ENCODE measurements at regions not wholly inside any gene's neighbourhood (a gene's known extent, or its start where the extent isn't known, plus 50 kb on each side); places are given as distances from the start of the nearest gene placed in this dataset.

DNA sequence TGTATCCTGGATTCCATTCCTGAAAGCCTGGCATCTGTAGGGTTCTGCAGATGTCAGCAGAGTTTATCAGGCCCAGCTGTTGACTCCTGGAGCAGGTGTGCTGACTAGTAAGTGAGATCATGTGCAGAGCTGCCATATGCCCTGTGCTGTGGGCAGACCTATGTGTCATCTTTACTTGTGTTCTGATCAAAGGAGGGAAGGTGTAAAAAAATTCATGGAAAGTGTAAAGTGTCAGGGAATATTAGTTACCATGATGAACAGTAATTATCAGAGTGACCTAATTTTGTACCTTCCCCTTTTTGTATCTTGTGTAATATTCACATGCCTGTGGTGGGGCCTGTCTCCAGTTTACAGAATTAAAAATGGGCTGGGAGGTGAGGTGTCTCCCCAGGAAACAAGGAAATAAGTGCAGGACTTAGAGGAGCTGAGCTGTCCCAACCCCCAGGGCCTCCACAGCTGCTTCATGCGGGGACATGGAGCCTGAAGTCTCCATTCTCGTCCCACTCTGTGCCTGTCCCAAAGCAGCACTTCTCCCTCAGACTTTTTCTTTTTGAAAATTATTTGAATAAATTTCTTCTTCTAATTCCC, 148.2 kb upstream of the GGTLC1 start:
- Histone ChIP-seq H3K14ac (ENCODE audit: low read length) (no peak overlapping the region), H3K9me3 (ENCODE audit: insufficient read depth, low read depth, low read length) (peaks cover 2% of the 10 kb centered on the region), H3K36me3 (ENCODE audit: control insufficient read depth in 1 of 2, insufficient read depth in 2 of 2, low read length in 2 of 2) (no peaks in the 10 kb centered on the region), H2AFZ (ENCODE audit: insufficient read depth, low read length, poor library complexity) (no peak overlapping the region), H3K23ac (ENCODE audit: low read length) (no peak overlapping the region), H3K4me3 (ENCODE audit: low read depth, low read length) (no peak overlapping the region), H4K8ac (ENCODE audit: low read depth, low read length) (no peak overlapping the region), H3K4me2 (ENCODE audit: low read length) (no peak overlapping the region), H2BK12ac (ENCODE audit: low read length) (no peak overlapping the region), H3K27me3 (ENCODE audit: insufficient read depth, low read length) (no peaks in the 10 kb centered on the region), H3K79me1 (ENCODE audit: low read length) (peaks cover 24% of the 10 kb centered on the region), H3K79me2 (ENCODE audit: control insufficient read depth, insufficient read depth, low read length, poor library complexity) (peaks cover 8% of the 10 kb centered on the region), H2BK120ac (ENCODE audit: insufficient read depth, low read length, poor library complexity) (no peak overlapping the region), H3K27ac (ENCODE audit: low read depth, low read length) (no peak overlapping the region), H3K4me1 (ENCODE audit: control insufficient read depth in 1 of 2, insufficient read depth in 2 of 2, low read length in 2 of 2) (peaks cover 24 to 34% of the 10 kb centered on the region in 2 experiments), H2BK5ac (ENCODE audit: low read depth, low read length, poor library complexity) (no peak overlapping the region), H4K12ac (ENCODE audit: low read depth, low read length) (no peak overlapping the region), H2AK5ac (ENCODE audit: low read length) (no peak overlapping the region), H3K18ac (ENCODE audit: low read length) (no peak overlapping the region), H4K91ac (ENCODE audit: low read depth, low read length) (no peak overlapping the region), H3K4ac (ENCODE audit: low read depth, low read length) (no peak overlapping the region), H3K9ac (ENCODE audit: low read length) (no peak overlapping the region)
- WGBS (ENCODE audit: extremely low coverage, insufficient coverage, insufficient read length): no CpG with 5 or more reads among the region's 2 CpGs
- DNase-seq: no peak

GRCh38 chr20:24135781-24136180, 147.2 kb upstream of the GGTLC1 start:
- DNase-seq: no peak
- H3K4me1 ChIP-seq (ENCODE audit: control insufficient read depth in 1 of 2, insufficient read depth in 2 of 2, low read length in 2 of 2): peaks cover 25 to 36% of the 10 kb centered on the region in 2 experiments
- H3K4me2 ChIP-seq (ENCODE audit: low read length): no peak overlapping the region
- no peak overlapping the region for H3K27ac ChIP-seq (ENCODE audit: low read depth, low read length)
- H3K23ac ChIP-seq (ENCODE audit: low read length): no peak overlapping the region
- peaks cover 25% of the 10 kb centered on the region for H3K79me1 ChIP-seq (ENCODE audit: low read length)
- no peaks in the 10 kb centered on the region for H3K36me3 ChIP-seq (ENCODE audit: control insufficient read depth in 1 of 2, insufficient read depth in 2 of 2, low read length in 2 of 2)
- peak overlapping the region; percentile 2 for H4K8ac ChIP-seq (ENCODE audit: low read depth, low read length)
- H3K18ac ChIP-seq (ENCODE audit: low read length): no peak overlapping the region
- H3K9ac ChIP-seq (ENCODE audit: low read length): no peak overlapping the region
- no peak overlapping the region for H4K12ac ChIP-seq (ENCODE audit: low read depth, low read length)
- peak overlapping the region; percentile 2 for H3K14ac ChIP-seq (ENCODE audit: low read length)
- no peak overlapping the region for H2AK5ac ChIP-seq (ENCODE audit: low read length)
- no CpG with 5 or more reads among the region's 12 CpGs for WGBS (ENCODE audit: extremely low coverage, insufficient coverage, insufficient read length)
- H3K4me3 ChIP-seq (ENCODE audit: low read depth, low read length): no peak overlapping the region
- peaks cover under 1% of the 10 kb centered on the region for H3K9me3 ChIP-seq (ENCODE audit: insufficient read depth, low read depth, low read length)
- peak overlapping the region; percentile 7 for H2BK12ac ChIP-seq (ENCODE audit: low read length)
- no peak overlapping the region for H3K4ac ChIP-seq (ENCODE audit: low read depth, low read length)
- H3K27me3 ChIP-seq (ENCODE audit: insufficient read depth, low read length): no peaks in the 10 kb centered on the region
- H2BK5ac ChIP-seq (ENCODE audit: low read depth, low read length, poor library complexity): no peak overlapping the region
- no peak overlapping the region for H2AFZ ChIP-seq (ENCODE audit: insufficient read depth, low read length, poor library complexity)
- peak overlapping the region; percentile 0 for H2BK120ac ChIP-seq (ENCODE audit: insufficient read depth, low read length, poor library complexity)
- peaks cover 8% of the 10 kb centered on the region for H3K79me2 ChIP-seq (ENCODE audit: control insufficient read depth, insufficient read depth, low read length, poor library complexity)
- H4K91ac ChIP-seq (ENCODE audit: low read depth, low read length): peak overlapping the region; percentile 40

DNA sequence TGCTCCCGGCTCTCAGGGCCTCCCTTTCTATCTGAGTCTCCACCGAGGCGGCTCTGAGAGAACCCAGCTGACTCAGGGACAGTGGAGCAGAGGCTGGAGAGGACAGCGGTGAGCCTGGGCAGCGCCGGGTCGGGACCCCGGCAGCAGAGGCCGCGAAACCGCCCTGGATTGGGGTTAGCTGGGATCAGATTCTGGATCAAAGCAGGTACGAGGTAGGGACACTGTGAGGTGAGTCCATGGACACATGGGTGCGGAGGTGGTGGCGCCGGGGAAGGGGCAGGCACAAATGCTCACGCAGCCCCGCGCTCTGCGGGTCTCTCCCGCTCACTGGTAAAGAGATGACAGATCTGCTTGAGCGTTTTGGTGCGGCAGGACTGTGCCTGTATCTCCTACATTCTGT, 146.4 kb upstream of the GGTLC1 start:
- H3K4me2 ChIP-seq (ENCODE audit: low read length): peak overlapping the region; percentile 34
- H3K18ac ChIP-seq (ENCODE audit: low read length): peak overlapping the region; percentile 90
- H4K12ac ChIP-seq (ENCODE audit: low read depth, low read length): peak overlapping the region; percentile 9
- H3K27ac ChIP-seq (ENCODE audit: low read depth, low read length): peak overlapping the region; percentile 83
- H3K9ac ChIP-seq (ENCODE audit: low read length): no peak overlapping the region
- peak overlapping the region; percentile 97 for H2BK120ac ChIP-seq (ENCODE audit: insufficient read depth, low read length, poor library complexity)
- peak overlapping the region; percentile 88 for H4K8ac ChIP-seq (ENCODE audit: low read depth, low read length)
- no peak overlapping the region for H3K4me3 ChIP-seq (ENCODE audit: low read depth, low read length)
- no peaks in the 10 kb centered on the region for H3K36me3 ChIP-seq (ENCODE audit: control insufficient read depth in 1 of 2, insufficient read depth in 2 of 2, low read length in 2 of 2)
- no peaks in the 10 kb centered on the region for H3K9me3 ChIP-seq (ENCODE audit: insufficient read depth, low read depth, low read length)
- peak overlapping the region; percentile 91 for H3K4ac ChIP-seq (ENCODE audit: low read depth, low read length)
- H2BK5ac ChIP-seq (ENCODE audit: low read depth, low read length, poor library complexity): peak overlapping the region; percentile 92
- H3K23ac ChIP-seq (ENCODE audit: low read length): no peak overlapping the region
- H3K79me2 ChIP-seq (ENCODE audit: control insufficient read depth, insufficient read depth, low read length, poor library complexity): peaks cover 8% of the 10 kb centered on the region
- H3K4me1 ChIP-seq (ENCODE audit: control insufficient read depth in 1 of 2, insufficient read depth in 2 of 2, low read length in 2 of 2): peaks cover 25 to 36% of the 10 kb centered on the region in 2 experiments
- H2BK12ac ChIP-seq (ENCODE audit: low read length): peak overlapping the region; percentile 95
- peak overlapping the region; percentile 26 for H2AFZ ChIP-seq (ENCODE audit: insufficient read depth, low read length, poor library complexity)
- H2AK5ac ChIP-seq (ENCODE audit: low read length): peak overlapping the region; percentile 96
- H3K14ac ChIP-seq (ENCODE audit: low read length): peak overlapping the region; percentile 88
- no peak for DNase-seq
- H3K79me1 ChIP-seq (ENCODE audit: low read length): peaks cover 25% of the 10 kb centered on the region
- no CpG with 5 or more reads among the region's 22 CpGs for WGBS (ENCODE audit: extremely low coverage, insufficient coverage, insufficient read length)
- peak overlapping the region; percentile 98 for H4K91ac ChIP-seq (ENCODE audit: low read depth, low read length)
- no peaks in the 10 kb centered on the region for H3K27me3 ChIP-seq (ENCODE audit: insufficient read depth, low read length)

GRCh38 chr20:24134284-24134683, 145.7 kb upstream of the GGTLC1 start:
- peak overlapping the region; percentile 46 for H4K12ac ChIP-seq (ENCODE audit: low read depth, low read length)
- peaks cover 8% of the 10 kb centered on the region for H3K79me2 ChIP-seq (ENCODE audit: control insufficient read depth, insufficient read depth, low read length, poor library complexity)
- peak; percentile 27 to 65 for DNase-seq
- H2BK12ac ChIP-seq (ENCODE audit: low read length): peak overlapping the region; percentile 87
- peak overlapping the region; percentile 49 for H3K4ac ChIP-seq (ENCODE audit: low read depth, low read length)
- peak overlapping the region; percentile 56 for H3K18ac ChIP-seq (ENCODE audit: low read length)
- peak overlapping the region; percentile 34 for H3K4me2 ChIP-seq (ENCODE audit: low read length)
- H3K4me1 ChIP-seq (ENCODE audit: control insufficient read depth in 1 of 2, insufficient read depth in 2 of 2, low read length in 2 of 2): peaks cover 25 to 36% of the 10 kb centered on the region in 2 experiments
- no peaks in the 10 kb centered on the region for H3K9me3 ChIP-seq (ENCODE audit: insufficient read depth, low read depth, low read length)
- peak overlapping the region; percentile 87 for H4K91ac ChIP-seq (ENCODE audit: low read depth, low read length)
- no peak overlapping the region for H3K23ac ChIP-seq (ENCODE audit: low read length)
- no peaks in the 10 kb centered on the region for H3K27me3 ChIP-seq (ENCODE audit: insufficient read depth, low read length)
- H4K8ac ChIP-seq (ENCODE audit: low read depth, low read length): peak overlapping the region; percentile 52
- no peak overlapping the region for H3K9ac ChIP-seq (ENCODE audit: low read length)
- H3K36me3 ChIP-seq (ENCODE audit: control insufficient read depth in 1 of 2, insufficient read depth in 2 of 2, low read length in 2 of 2): no peaks in the 10 kb centered on the region
- WGBS (ENCODE audit: extremely low coverage, insufficient coverage, insufficient read length): no CpG with 5 or more reads among the region's 3 CpGs
- peaks cover 25% of the 10 kb centered on the region for H3K79me1 ChIP-seq (ENCODE audit: low read length)
- no peak overlapping the region for H2AK5ac ChIP-seq (ENCODE audit: low read length)
- H2BK120ac ChIP-seq (ENCODE audit: insufficient read depth, low read length, poor library complexity): peak overlapping the region; percentile 81
- H3K4me3 ChIP-seq (ENCODE audit: low read depth, low read length): no peak overlapping the region
- H3K14ac ChIP-seq (ENCODE audit: low read length): peak overlapping the region; percentile 78
- H2AFZ ChIP-seq (ENCODE audit: insufficient read depth, low read length, poor library complexity): peak overlapping the region; percentile 61
- peak overlapping the region; percentile 83 for H3K27ac ChIP-seq (ENCODE audit: low read depth, low read length)
- H2BK5ac ChIP-seq (ENCODE audit: low read depth, low read length, poor library complexity): peak overlapping the region; percentile 91

Measured in trophoblast cell (in vitro differentiated cells and primary cell).